ENCODE measurements at regions not wholly inside any gene's neighbourhood (a gene's known extent, or its start where the extent isn't known, plus 50 kb on each side); places are given as distances from the start of the nearest gene placed in this dataset.

DNA sequence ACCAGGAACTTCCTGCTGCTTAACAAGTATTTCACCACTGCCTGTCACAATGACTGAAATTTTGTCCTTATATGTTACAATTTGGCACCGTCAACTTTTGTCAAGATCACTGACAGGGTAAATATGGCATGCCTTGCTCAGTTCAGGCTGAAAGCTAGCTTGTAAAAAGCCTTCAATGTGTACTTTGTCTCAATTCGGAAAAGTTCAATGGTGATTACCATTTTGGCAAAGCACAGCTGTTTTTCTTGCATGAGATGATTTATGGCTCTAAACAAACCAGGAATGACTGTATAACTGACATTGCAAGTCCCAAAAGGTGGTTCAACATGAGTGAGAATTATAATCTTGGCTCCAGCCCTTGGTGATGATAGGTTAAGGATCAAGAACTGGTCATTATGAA lies 1255.2 kb downstream of the CNTNAP5 start:
- TF ChIP-seq, protein P1, sequence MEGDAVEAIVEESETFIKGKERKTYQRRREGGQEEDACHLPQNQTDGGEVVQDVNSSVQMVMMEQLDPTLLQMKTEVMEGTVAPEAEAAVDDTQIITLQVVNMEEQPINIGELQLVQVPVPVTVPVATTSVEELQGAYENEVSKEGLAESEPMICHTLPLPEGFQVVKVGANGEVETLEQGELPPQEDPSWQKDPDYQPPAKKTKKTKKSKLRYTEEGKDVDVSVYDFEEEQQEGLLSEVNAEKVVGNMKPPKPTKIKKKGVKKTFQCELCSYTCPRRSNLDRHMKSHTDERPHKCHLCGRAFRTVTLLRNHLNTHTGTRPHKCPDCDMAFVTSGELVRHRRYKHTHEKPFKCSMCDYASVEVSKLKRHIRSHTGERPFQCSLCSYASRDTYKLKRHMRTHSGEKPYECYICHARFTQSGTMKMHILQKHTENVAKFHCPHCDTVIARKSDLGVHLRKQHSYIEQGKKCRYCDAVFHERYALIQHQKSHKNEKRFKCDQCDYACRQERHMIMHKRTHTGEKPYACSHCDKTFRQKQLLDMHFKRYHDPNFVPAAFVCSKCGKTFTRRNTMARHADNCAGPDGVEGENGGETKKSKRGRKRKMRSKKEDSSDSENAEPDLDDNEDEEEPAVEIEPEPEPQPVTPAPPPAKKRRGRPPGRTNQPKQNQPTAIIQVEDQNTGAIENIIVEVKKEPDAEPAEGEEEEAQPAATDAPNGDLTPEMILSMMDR (conservative IDR thresholded peaks at IDR 0.05; ENCODE audit: low read depth, low read length) = no peak
- no peak for TF ChIP-seq EZH2 (IDR thresholded peaks at IDR 0.05; ENCODE audit: borderline replicate concordance, low read depth, low read length, poor library complexity, severe bottlenecking)
